Nephron (organoid): ENCODE measurements at regions not wholly inside any gene's neighbourhood (a gene's known extent, or its start where the extent isn't known, plus 50 kb on each side); places are given as distances from the start of the nearest gene placed in this dataset.

Source experiments
- H3K27ac Mint-ChIP-seq, 3 experiments: 2 replicates each; pipeline ENCODE4 v1.8.0; 2020; ENCODE audit warnings: mixed read lengths in 3 of 3, mild to moderate bottlenecking in 2 of 3, moderate library complexity in 1 of 3
- H3K27me3 Mint-ChIP-seq: 2 replicates; pipeline ENCODE4 v1.8.0; 2021; ENCODE audit warnings: low read depth, mild to moderate bottlenecking, moderate library complexity, mixed read lengths
- H3K36me3 Mint-ChIP-seq: 2 replicates; pipeline ENCODE4 v1.8.0; 2020; ENCODE audit warnings: low read depth, mixed read lengths
- H3K4me1 Mint-ChIP-seq: 2 replicates; pipeline ENCODE4 v1.8.0; 2020; ENCODE audit warnings: mixed read lengths
- H3K4me3 Mint-ChIP-seq, 3 experiments: 2 replicates each; pipeline ENCODE4 v1.8.0; 2020; ENCODE audit warnings: mild to moderate bottlenecking in 3 of 3, mixed read lengths in 3 of 3, moderate library complexity in 2 of 3
- H3K9me3 Mint-ChIP-seq: 2 replicates; pipeline ENCODE4 v1.8.0; 2020; ENCODE audit warnings: mixed read lengths
- TF ChIP-seq, protein P1 (sequence below), 3 experiments: fragments of 200-600 bp; sonication (generic); IDR thresholded peaks; one replicate each; pipeline ENCODE4 v1.5.0; 2021; ENCODE audit warnings: antibody characterized with exemption in 3 of 3; ENCODE audit not compliant: unreplicated experiment in 3 of 3

DNA sequence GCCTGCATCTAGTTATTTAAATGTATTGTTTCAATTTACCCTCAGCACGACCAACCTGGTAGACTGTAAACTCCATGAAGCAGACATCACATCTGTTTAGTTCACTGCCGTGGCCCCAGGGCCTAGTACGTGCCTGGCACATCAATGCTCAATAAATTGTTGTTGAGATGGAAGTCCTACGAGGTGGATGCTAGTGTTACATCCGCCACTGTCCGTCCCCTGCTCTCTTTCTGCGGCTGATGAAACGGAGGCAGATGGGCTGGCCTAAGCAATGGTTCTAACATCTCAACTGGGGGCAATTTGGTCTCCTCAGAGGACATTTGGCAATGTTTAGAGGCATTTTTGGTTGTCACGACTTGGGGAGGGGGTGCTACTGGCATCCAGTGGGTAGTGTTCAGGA lies 121.4 kb upstream of the IGSF21 start:
- Mint-ChIP-seq H3K27me3 (peaks cover 49% of the 10 kb centered on the region), H3K9me3 (no peaks in the 10 kb centered on the region), H3K4me3 (no peak overlapping the region), H3K27ac (no peak overlapping the region), H3K36me3 (no peaks in the 10 kb centered on the region), H3K4me1 (no peaks in the 10 kb centered on the region)
- TF ChIP-seq, protein P1, sequence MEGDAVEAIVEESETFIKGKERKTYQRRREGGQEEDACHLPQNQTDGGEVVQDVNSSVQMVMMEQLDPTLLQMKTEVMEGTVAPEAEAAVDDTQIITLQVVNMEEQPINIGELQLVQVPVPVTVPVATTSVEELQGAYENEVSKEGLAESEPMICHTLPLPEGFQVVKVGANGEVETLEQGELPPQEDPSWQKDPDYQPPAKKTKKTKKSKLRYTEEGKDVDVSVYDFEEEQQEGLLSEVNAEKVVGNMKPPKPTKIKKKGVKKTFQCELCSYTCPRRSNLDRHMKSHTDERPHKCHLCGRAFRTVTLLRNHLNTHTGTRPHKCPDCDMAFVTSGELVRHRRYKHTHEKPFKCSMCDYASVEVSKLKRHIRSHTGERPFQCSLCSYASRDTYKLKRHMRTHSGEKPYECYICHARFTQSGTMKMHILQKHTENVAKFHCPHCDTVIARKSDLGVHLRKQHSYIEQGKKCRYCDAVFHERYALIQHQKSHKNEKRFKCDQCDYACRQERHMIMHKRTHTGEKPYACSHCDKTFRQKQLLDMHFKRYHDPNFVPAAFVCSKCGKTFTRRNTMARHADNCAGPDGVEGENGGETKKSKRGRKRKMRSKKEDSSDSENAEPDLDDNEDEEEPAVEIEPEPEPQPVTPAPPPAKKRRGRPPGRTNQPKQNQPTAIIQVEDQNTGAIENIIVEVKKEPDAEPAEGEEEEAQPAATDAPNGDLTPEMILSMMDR (IDR thresholded peaks at IDR 0.05; ENCODE audit: unreplicated experiment in 3 of 3) = no peak

DNA sequence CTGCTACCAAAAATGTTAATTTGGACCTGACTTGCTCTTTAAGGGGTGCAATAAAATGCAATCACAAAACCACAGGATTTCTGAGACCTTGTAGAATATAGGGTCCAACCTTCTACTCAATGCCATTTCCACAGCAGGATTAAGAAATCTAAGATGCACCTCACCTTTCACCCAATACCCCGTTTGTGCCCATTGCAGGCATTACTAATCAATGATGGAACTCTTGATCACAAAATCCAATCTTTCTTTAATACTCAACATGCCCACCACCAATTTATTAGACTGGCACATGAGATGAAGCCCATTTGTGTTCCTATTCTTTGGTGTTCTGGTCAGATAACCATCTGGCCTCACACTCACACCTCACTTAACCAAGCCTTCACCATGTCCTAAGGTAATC lies 117.2 kb upstream of the IGSF21 start:
- TF ChIP-seq, protein P1 (IDR thresholded peaks at IDR 0.05; ENCODE audit: unreplicated experiment in 3 of 3) = no peak
- no peak overlapping the region for H3K4me3 Mint-ChIP-seq
- H3K36me3 Mint-ChIP-seq = no peaks in the 10 kb centered on the region
- no peak overlapping the region for H3K27ac Mint-ChIP-seq
- H3K9me3 Mint-ChIP-seq = no peaks in the 10 kb centered on the region
- no peaks in the 10 kb centered on the region for H3K4me1 Mint-ChIP-seq
- H3K27me3 Mint-ChIP-seq = peaks cover 54% of the 10 kb centered on the region

DNA sequence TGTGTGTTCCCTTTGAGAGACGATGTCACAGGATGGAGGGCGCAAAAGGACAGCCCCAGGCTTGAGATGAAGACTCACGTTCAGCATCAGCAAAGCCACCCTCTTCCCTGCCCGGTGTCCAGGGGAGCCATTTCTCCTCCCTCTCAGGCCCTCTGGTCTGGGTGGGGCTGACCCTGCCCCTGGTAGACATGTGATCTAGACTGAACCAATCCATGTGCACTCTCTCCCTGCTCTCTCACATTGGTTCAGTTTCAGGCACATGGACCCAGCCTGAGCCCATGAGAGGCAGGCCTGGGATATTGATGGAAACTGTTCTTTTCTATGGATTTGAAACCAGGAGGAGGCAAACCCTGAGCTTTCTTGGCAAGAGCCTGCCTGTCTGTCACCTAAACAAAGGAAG lies 115.6 kb upstream of the IGSF21 start:
- no peak overlapping the region for H3K4me3 Mint-ChIP-seq
- TF ChIP-seq, protein P1 (IDR thresholded peaks at IDR 0.05; ENCODE audit: unreplicated experiment in 3 of 3) = no peak
- H3K36me3 Mint-ChIP-seq = no peaks in the 10 kb centered on the region
- peaks cover 62% of the 10 kb centered on the region for H3K27me3 Mint-ChIP-seq
- H3K9me3 Mint-ChIP-seq = no peaks in the 10 kb centered on the region
- H3K4me1 Mint-ChIP-seq = no peaks in the 10 kb centered on the region
- no peak overlapping the region for H3K27ac Mint-ChIP-seq

DNA sequence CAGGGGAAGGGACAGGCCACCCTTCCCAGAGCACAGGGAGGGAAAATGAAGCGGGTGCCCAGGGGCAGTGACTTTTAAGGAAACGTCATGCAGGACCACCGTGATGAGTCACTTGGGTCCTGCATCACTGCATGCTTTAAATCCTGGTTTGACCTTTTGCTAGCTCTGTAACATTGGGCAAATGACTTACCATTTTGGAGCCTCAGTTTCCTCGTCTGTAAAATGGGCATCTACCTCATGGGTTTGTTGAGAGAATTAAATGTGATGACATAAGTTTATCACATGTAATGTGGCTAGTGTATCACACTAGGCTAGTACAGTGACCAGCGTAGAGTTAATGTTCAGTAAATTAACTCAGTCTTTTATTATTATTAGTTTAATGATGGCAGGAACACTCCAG lies 114.8 kb upstream of the IGSF21 start:
- Mint-ChIP-seq H3K9me3 (no peaks in the 10 kb centered on the region), H3K27ac (no peak overlapping the region), H3K4me1 (no peaks in the 10 kb centered on the region), H3K4me3 (no peak overlapping the region), H3K27me3 (peaks cover 63% of the 10 kb centered on the region), H3K36me3 (no peaks in the 10 kb centered on the region)
- TF ChIP-seq, protein P1 (IDR thresholded peaks at IDR 0.05; ENCODE audit: unreplicated experiment in 3 of 3) = no peak

DNA sequence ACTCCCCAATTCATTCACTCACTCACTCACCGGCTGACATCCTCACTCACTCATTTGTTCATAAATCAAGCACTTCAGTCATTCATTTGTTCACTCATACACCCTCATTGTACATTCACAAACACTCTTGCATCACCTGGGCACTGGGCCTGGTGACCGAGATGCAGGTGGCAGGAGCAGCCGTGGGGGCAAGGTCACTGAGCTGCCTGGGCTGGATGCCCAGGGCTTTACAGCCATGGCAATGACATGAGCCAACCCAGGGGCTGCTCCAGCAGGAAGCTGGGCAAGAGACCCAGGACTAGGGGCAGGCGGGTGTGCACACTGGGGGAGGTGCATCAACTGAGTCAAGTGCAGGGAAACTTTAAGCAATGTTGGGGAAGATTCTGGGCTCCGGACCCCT lies 113.6 kb upstream of the IGSF21 start:
- TF ChIP-seq, protein P1 (IDR thresholded peaks at IDR 0.05; ENCODE audit: unreplicated experiment in 3 of 3) = no peak

DNA sequence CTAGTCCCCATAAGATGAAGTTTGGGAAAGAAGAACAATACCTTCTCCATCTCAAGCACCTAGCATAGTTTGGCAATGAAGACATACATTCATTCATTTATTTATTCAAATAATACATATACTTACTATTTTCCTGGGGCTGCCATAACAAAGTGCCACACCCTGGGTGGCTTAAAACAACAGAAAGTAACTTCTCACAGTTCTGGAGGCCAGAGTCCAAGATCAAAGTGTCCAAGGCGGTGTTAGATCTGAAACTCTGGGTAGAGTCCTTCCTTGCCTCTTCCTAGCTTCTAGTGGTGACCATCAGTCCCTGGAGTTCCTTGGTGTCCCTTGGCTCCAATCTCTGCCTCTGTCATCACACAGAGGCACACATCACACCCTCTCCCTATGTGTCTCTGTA lies 112.1 kb upstream of the IGSF21 start:
- Mint-ChIP-seq H3K4me1 (no peaks in the 10 kb centered on the region), H3K27ac (no peak overlapping the region), H3K36me3 (no peaks in the 10 kb centered on the region), H3K27me3 (peaks cover 52% of the 10 kb centered on the region), H3K4me3 (no peak overlapping the region), H3K9me3 (no peaks in the 10 kb centered on the region)
- TF ChIP-seq, protein P1 (IDR thresholded peaks at IDR 0.05; ENCODE audit: unreplicated experiment in 3 of 3) = no peak

More for the DNA sequence above, 113.6 kb upstream of the IGSF21 start:
- peaks cover 54% of the 10 kb centered on the region for H3K27me3 Mint-ChIP-seq
- no peaks in the 10 kb centered on the region for H3K4me1 Mint-ChIP-seq
- H3K9me3 Mint-ChIP-seq = no peaks in the 10 kb centered on the region
- H3K36me3 Mint-ChIP-seq = no peaks in the 10 kb centered on the region
- H3K4me3 Mint-ChIP-seq = no peak overlapping the region
- no peak overlapping the region for H3K27ac Mint-ChIP-seq
